H9 (cell line): ENCODE measurements at regions not wholly inside any gene's neighbourhood (a gene's known extent, or its start where the extent isn't known, plus 50 kb on each side); places are given as distances from the start of the nearest gene placed in this dataset.

Experiments used
- DNase-seq: peaks from one replicate; pipeline ENCODE4 v3.0.0-alpha.2; 2017
- H2AFZ ChIP-seq: one replicate; pipeline ENCODE4 v1.6.1; 2013; ENCODE audit warnings: mild to moderate bottlenecking, low read length, control low read depth, moderate library complexity
- H2AK5ac ChIP-seq: 2 replicates; pipeline ENCODE4 v1.6.1; 2013; ENCODE audit warnings: low read length, control low read depth, mixed read lengths; ENCODE audit not compliant: insufficient read length
- H2BK120ac ChIP-seq: one replicate; pipeline ENCODE4 v1.6.1; 2013; ENCODE audit warnings: low read depth, mild to moderate bottlenecking, low read length, control low read depth, inconsistent platforms; ENCODE audit not compliant: poor library complexity, severe bottlenecking
- H2BK12ac ChIP-seq: 2 replicates; pipeline ENCODE4 v1.6.1; 2013; ENCODE audit warnings: low read length, control low read depth, mixed read lengths, low read depth; ENCODE audit not compliant: insufficient read length
- H2BK15ac ChIP-seq: 2 replicates; pipeline ENCODE4 v1.6.1; 2013; ENCODE audit warnings: low read depth, low read length, control low read depth
- H2BK20ac ChIP-seq: one replicate; pipeline ENCODE4 v1.6.1; 2013; ENCODE audit warnings: low read depth, mild to moderate bottlenecking, low read length, control low read depth, inconsistent platforms; ENCODE audit not compliant: poor library complexity, severe bottlenecking
- H2BK5ac ChIP-seq: 2 replicates; pipeline ENCODE4 v1.6.1; 2013; ENCODE audit warnings: low read length, control low read depth, mixed read lengths; ENCODE audit not compliant: insufficient read length
- H3K14ac ChIP-seq: 2 replicates; pipeline ENCODE4 v1.6.1; 2013; ENCODE audit warnings: low read length, control low read depth; ENCODE audit not compliant: insufficient read depth
- H3K18ac ChIP-seq: 2 replicates; pipeline ENCODE4 v1.6.1; 2013; ENCODE audit warnings: low read depth, mild to moderate bottlenecking, mixed read lengths, low read length, control low read depth; ENCODE audit not compliant: insufficient read length
- H3K23ac ChIP-seq: 2 replicates; pipeline ENCODE4 v1.6.1; 2013; ENCODE audit warnings: low read length, control low read depth, mixed read lengths, low read depth; ENCODE audit not compliant: insufficient read length
- H3K23me2 ChIP-seq: 2 replicates; pipeline ENCODE4 v1.6.1; 2013; ENCODE audit warnings: low read depth, mild to moderate bottlenecking, mixed read lengths, low read length, control low read depth; ENCODE audit not compliant: insufficient read length, poor library complexity, severe bottlenecking
- H3K27ac ChIP-seq: 2 replicates; pipeline ENCODE4 v1.5.1; 2013; ENCODE audit warnings: low read length, control low read depth, mixed read lengths, low read depth; ENCODE audit not compliant: insufficient read length
- H3K27me3 ChIP-seq: 2 replicates; pipeline ENCODE4 v1.6.1; 2013; ENCODE audit warnings: low read length, control low read depth, inconsistent platforms; ENCODE audit not compliant: insufficient read depth
- H3K4ac ChIP-seq: 2 replicates; pipeline ENCODE4 v1.6.1; 2013; ENCODE audit warnings: low read depth, mild to moderate bottlenecking, control low read depth, inconsistent platforms, low read length, moderate library complexity
- H3K4me1 ChIP-seq: 2 replicates; pipeline ENCODE4 v1.6.1; 2013; ENCODE audit warnings: low read length, control low read depth, inconsistent platforms; ENCODE audit not compliant: insufficient read depth
- H3K4me2 ChIP-seq: 2 replicates; pipeline ENCODE4 v1.6.1; 2013; ENCODE audit warnings: low read length, control low read depth, mixed read lengths; ENCODE audit not compliant: insufficient read length, insufficient read depth
- H3K56ac ChIP-seq: 2 replicates; pipeline ENCODE4 v1.6.1; 2013; ENCODE audit warnings: low read depth, mild to moderate bottlenecking, mixed read lengths, low read length, control low read depth; ENCODE audit not compliant: insufficient read length
- H3K79me1 ChIP-seq: 2 replicates; pipeline ENCODE4 v1.6.1; 2013; ENCODE audit warnings: low read depth, mild to moderate bottlenecking, moderate library complexity, low read length, control low read depth, inconsistent platforms; ENCODE audit not compliant: insufficient read depth, poor library complexity, severe bottlenecking
- H3K79me2 ChIP-seq: 2 replicates; pipeline ENCODE4 v1.6.1; 2013; ENCODE audit warnings: low read length, control low read depth, inconsistent platforms; ENCODE audit not compliant: insufficient read depth
- H3K9ac ChIP-seq: 2 replicates; pipeline ENCODE4 v1.6.1; 2013; ENCODE audit warnings: low read length, control low read depth, mixed read lengths; ENCODE audit not compliant: insufficient read length; ENCODE audit errors: extremely low read depth
- H3K9me3 ChIP-seq: one replicate; pipeline ENCODE4 v1.6.1; 2013; ENCODE audit warnings: low read depth, low read length, inconsistent platforms; ENCODE audit not compliant: control insufficient read depth
- H3T11ph ChIP-seq: one replicate; pipeline ENCODE4 v1.6.1; 2013; ENCODE audit warnings: mild to moderate bottlenecking, low read length, control low read depth, inconsistent platforms
- H4K20me1 ChIP-seq: one replicate; pipeline ENCODE4 v1.6.1; 2013; ENCODE audit not compliant: control insufficient read depth, insufficient read length, insufficient read depth
- H4K5ac ChIP-seq: 2 replicates; pipeline ENCODE4 v1.6.1; 2013; ENCODE audit warnings: low read depth, mild to moderate bottlenecking, mixed read lengths, low read length, control low read depth; ENCODE audit not compliant: insufficient read length
- H4K8ac ChIP-seq: replicated peaks from 2 replicates; pipeline ENCODE4 v1.6.1; 2013; ENCODE audit warnings: low read length, control low read depth, mixed read lengths, low read depth; ENCODE audit not compliant: insufficient read length
- H4K91ac ChIP-seq: 2 replicates; pipeline ENCODE4 v1.6.1; 2013; ENCODE audit warnings: low read depth, mild to moderate bottlenecking, moderate library complexity, mixed read lengths, low read length, control low read depth; ENCODE audit not compliant: insufficient read length
- H3K27ac Mint-ChIP-seq, 3 experiments: 2 replicates in 2 of 3; 3 replicates in 1 of 3; pipeline ENCODE4 v1.8.0; 2020 to 2021; ENCODE audit warnings: mixed read lengths in 3 of 3, mild to moderate bottlenecking in 1 of 3, moderate library complexity in 1 of 3
- H3K27me3 Mint-ChIP-seq: 2 replicates; pipeline ENCODE4 v1.8.0; 2021; ENCODE audit warnings: low read depth, mild to moderate bottlenecking, moderate library complexity, mixed read lengths
- H3K36me3 Mint-ChIP-seq, 3 experiments: 2 replicates in 2 of 3; 3 replicates in 1 of 3; pipeline ENCODE4 v1.8.0; 2020 to 2021; ENCODE audit warnings: low read depth in 3 of 3, mixed read lengths in 3 of 3; ENCODE audit not compliant: insufficient read depth in 1 of 3
- H3K4me1 Mint-ChIP-seq, 2 experiments: 2 replicates each; pipeline ENCODE4 v1.8.0; 2020; ENCODE audit warnings: mixed read lengths in 2 of 2
- H3K4me3 Mint-ChIP-seq, 2 experiments: 2 replicates in 1 of 2; 3 replicates in 1 of 2; pipeline ENCODE4 v1.8.0; 2020 to 2021; ENCODE audit warnings: mild to moderate bottlenecking in 2 of 2, mixed read lengths in 2 of 2, moderate library complexity in 1 of 2
- H3K9me3 Mint-ChIP-seq, 2 experiments: 2 replicates in 1 of 2; 3 replicates in 1 of 2; pipeline ENCODE4 v1.8.0; 2020; ENCODE audit warnings: mild to moderate bottlenecking in 2 of 2, mixed read lengths in 2 of 2, moderate library complexity in 1 of 2
- CTCF ChIP-seq: fragments of 200-600 bp; sonication (generic); conservative IDR thresholded peaks from 3 replicates; pipeline ENCODE4 v1.8.0; 2021; ENCODE audit warnings: antibody characterized with exemption, mild to moderate bottlenecking

- H3K23me2 ChIP-seq, result no peaks in the 10 kb centered on the region
- no peak overlapping the region for H3K9ac ChIP-seq
- Mint-ChIP-seq H3K36me3 (peaks cover 0 to 20% (median 7%) of the 10 kb centered on the region in 3 experiments; a peak in 6 of 7 replicates), H3K4me3 (no peak overlapping the region), H3K27me3 (no peaks in the 10 kb centered on the region), H3K27ac (no peak overlapping the region), H3K9me3 (peaks cover 23 to 38% of the 10 kb centered on the region in 2 experiments), H3K4me1 (no peaks in the 10 kb centered on the region)
- no peak overlapping the region for H2BK20ac ChIP-seq
- H3K56ac ChIP-seq, result no peak overlapping the region
- no peak overlapping the region for H2AK5ac ChIP-seq
- no peaks in the 10 kb centered on the region for H3K79me2 ChIP-seq
- H2BK5ac ChIP-seq, result no peak overlapping the region
- no peak overlapping the region for H2BK15ac ChIP-seq
- H3K4ac ChIP-seq, result no peak overlapping the region
- H3K23ac ChIP-seq, result no peak overlapping the region
- no peak overlapping the region for H2AFZ ChIP-seq
- TF ChIP-seq CTCF, result no peak
- no peaks in the 10 kb centered on the region for H3K79me1 ChIP-seq
- H4K8ac ChIP-seq, result no peak overlapping the region
- H4K5ac ChIP-seq, result no peak overlapping the region
- H3K4me1 ChIP-seq, result no peaks in the 10 kb centered on the region
- H3K18ac ChIP-seq, result no peak overlapping the region
- no peaks in the 10 kb centered on the region for H4K20me1 ChIP-seq
- no peak overlapping the region for H2BK120ac ChIP-seq
- H4K91ac ChIP-seq, result no peak overlapping the region
- H3K27ac ChIP-seq, result no peak overlapping the region
- H3T11ph ChIP-seq, result no peak overlapping the region
- H2BK12ac ChIP-seq, result no peak overlapping the region
- H3K9me3 ChIP-seq, result no peaks in the 10 kb centered on the region
- no peaks in the 10 kb centered on the region for H3K27me3 ChIP-seq
- no peak overlapping the region for H3K14ac ChIP-seq
- H3K4me2 ChIP-seq, result no peak overlapping the region
- DNase-seq, result no peak
Measured at GRCh38 chr5:98690002-98690401, 83.5 kb upstream of the RGMB start.
